T-cell (primary cell): ENCODE measurements at regions not wholly inside any gene's neighbourhood (a gene's known extent, or its start where the extent isn't known, plus 50 kb on each side); places are given as distances from the start of the nearest gene placed in this dataset.

Source experiments
- ATAC-seq, 4 experiments: fragments of 200-7000 bp in 3 of 4; fragments of 150-1000 bp in 1 of 4; cut with Tn5 transposase; replicated peaks in 1 of 4; 1 replicate in 3 of 4; 2 replicates in 1 of 4; pipeline ENCODE4 v1.10.0; 2021; ENCODE audit warnings: moderate library complexity in 3 of 4, mild to moderate bottlenecking in 2 of 4, moderate number of reproducible peaks in 1 of 4
- CTCF ChIA-PET, 2 donors: fragments of 300-600 bp; sonication (Branson Sonifier 250); formaldehyde crosslinking; loops; one replicate each; lab custom pipeline; 2022; ENCODE audit warnings: antibody characterized with exemption in 2 of 2; lab: Charles Lee
- POLR2A ChIA-PET, 2 donors: fragments of 300-600 bp; sonication (Branson Sonifier 250); formaldehyde crosslinking; loops; one replicate each; lab custom pipeline; 2022; ENCODE audit warnings: antibody characterized with exemption in 2 of 2; lab: Charles Lee
- DNase-seq, 35 experiments: peaks; one replicate each; pipeline versions ENCODE4 v3.0.0 to v3.0.0-alpha.2; 2013 to 2023
- H3K27ac ChIP-seq: one replicate; pipeline ENCODE4 v1.5.1; 2013; ENCODE audit warnings: low read length
- H3K27me3 ChIP-seq, 2 experiments: replicated peaks in 1 of 2; 1 replicate in 1 of 2; 2 replicates in 1 of 2; pipeline versions ENCODE4 v1.6.1 to v1.7.0; 2013; ENCODE audit warnings: low read length in 1 of 2, mixed read lengths in 1 of 2; ENCODE audit not compliant: control insufficient read depth in 2 of 2, insufficient read depth in 2 of 2; ENCODE audit errors: extremely low read depth in 1 of 2
- H3K36me3 ChIP-seq, 2 donors: 1 replicate in 1 of 2; 2 replicates in 1 of 2; pipeline versions ENCODE4 v1.6.1 to v1.7.0; 2013; ENCODE audit warnings: low read length in 1 of 2; ENCODE audit not compliant: control insufficient read depth in 2 of 2, insufficient read depth in 1 of 2; ENCODE audit errors: extremely low read depth in 1 of 2
- H3K4me1 ChIP-seq, 2 experiments: 1 replicate in 1 of 2; 2 replicates in 1 of 2; pipeline versions ENCODE4 v1.6.1 to v1.7.0; 2013; ENCODE audit warnings: low read length in 2 of 2, mixed read lengths in 1 of 2; ENCODE audit not compliant: insufficient read depth in 2 of 2, control insufficient read depth in 1 of 2; ENCODE audit errors: extremely low read depth in 1 of 2
- H3K4me3 ChIP-seq, 2 donors: 1 replicate in 1 of 2; 2 replicates in 1 of 2; pipeline versions ENCODE4 v1.5.1 to v1.7.0; 2013; ENCODE audit warnings: mild to moderate bottlenecking in 2 of 2, low read length in 1 of 2, moderate library complexity in 1 of 2; ENCODE audit not compliant: control insufficient read depth in 1 of 2; ENCODE audit errors: extremely low read depth in 1 of 2
- H3K9me3 ChIP-seq: 2 replicates; pipeline ENCODE4 v1.7.0; 2013
- H3K27ac Mint-ChIP-seq, 2 donors: one replicate each; pipeline ENCODE4 v1.8.0; 2020 to 2021; ENCODE audit warnings: mild to moderate bottlenecking in 2 of 2, mixed read lengths in 2 of 2
- H3K27me3 Mint-ChIP-seq, 2 donors: one replicate each; pipeline ENCODE4 v1.8.0; 2021 to 2022; ENCODE audit warnings: mixed read lengths in 2 of 2
- H3K36me3 Mint-ChIP-seq: one replicate; pipeline ENCODE4 v1.8.0; 2021; ENCODE audit warnings: mixed read lengths
- H3K4me1 Mint-ChIP-seq, 3 donors: one replicate each; pipeline ENCODE4 v1.8.0; 2020 to 2022; ENCODE audit warnings: mixed read lengths in 3 of 3, mild to moderate bottlenecking in 1 of 3
- H3K4me3 Mint-ChIP-seq, 3 donors: one replicate each; pipeline ENCODE4 v1.8.0; 2020 to 2022; ENCODE audit warnings: mild to moderate bottlenecking in 3 of 3, mixed read lengths in 3 of 3, moderate library complexity in 3 of 3
- H3K9me3 Mint-ChIP-seq, 3 donors: one replicate each; pipeline ENCODE4 v1.8.0; 2020 to 2022; ENCODE audit warnings: mixed read lengths in 3 of 3
- WGBS: methylation state at CpG from one replicate; pipeline ENCODE4 v1.1.5; 2013; ENCODE audit warnings: missing lambda C conversion rate; ENCODE audit not compliant: insufficient coverage; 5-methylcytosine and 5-hydroxymethylcytosine counted together

DNA sequence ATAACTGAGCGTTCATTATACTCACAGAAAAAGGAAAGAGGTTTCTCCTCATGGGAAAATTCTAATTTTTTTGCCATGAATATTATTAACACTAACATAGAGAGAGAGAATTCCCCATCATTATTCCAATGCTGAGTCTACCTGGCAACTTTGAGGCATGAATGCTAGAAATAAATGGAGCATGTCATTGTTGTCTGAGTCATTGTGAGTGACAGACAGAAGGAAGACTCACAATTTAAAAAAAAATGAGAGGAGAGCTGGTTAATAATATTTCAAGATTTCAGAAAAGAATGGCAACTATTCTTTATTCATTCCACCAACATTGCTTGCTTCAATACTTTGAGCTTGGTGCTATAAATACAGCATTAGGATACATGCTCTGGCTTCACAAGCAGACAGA lies 170.4 kb upstream of the HS3ST1 start:
- no peak overlapping the region for H3K4me3 ChIP-seq
- no peaks in the 10 kb centered on the region for H3K36me3 Mint-ChIP-seq
- H3K4me1 Mint-ChIP-seq: peaks cover 0 to 5% (median 1%) of the 10 kb centered on the region in 3 donors
- no peak overlapping the region for H3K27ac Mint-ChIP-seq
- H3K27me3 Mint-ChIP-seq: peaks cover 0 to 4% of the 10 kb centered on the region in 2 donors
- no peaks in the 10 kb centered on the region for H3K4me1 ChIP-seq
- POLR2A ChIA-PET: no interaction called here
- no peak overlapping the region for H3K4me3 Mint-ChIP-seq
- H3K27me3 ChIP-seq: no peaks in the 10 kb centered on the region
- H3K36me3 ChIP-seq: no peaks in the 10 kb centered on the region
- no CpG with 5 or more reads among the region's 1 CpG for WGBS
- DNase-seq (no peak), ATAC-seq (no peak)
- H3K9me3 Mint-ChIP-seq: no peaks in the 10 kb centered on the region
- CTCF ChIA-PET: no interaction called here
- no peak overlapping the region for H3K27ac ChIP-seq
- H3K9me3 ChIP-seq: no peaks in the 10 kb centered on the region

DNA sequence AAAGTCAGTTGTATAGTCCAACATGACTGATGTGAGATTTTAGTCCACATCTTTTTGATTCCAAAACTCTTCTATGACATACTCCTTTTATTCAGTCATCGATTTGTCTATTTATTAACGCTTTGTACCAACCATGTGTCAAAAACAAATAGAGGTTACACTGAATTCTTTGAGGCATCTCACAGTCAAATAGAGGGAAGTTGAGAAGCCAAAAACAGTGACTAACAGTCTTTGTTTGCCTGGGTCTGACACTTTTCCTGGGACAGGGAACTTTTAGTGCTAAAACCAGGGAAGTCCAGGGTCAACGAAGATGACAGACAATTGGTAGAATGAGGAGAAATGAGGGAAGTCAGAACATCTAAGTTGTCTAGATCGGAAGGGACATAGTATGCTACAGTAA lies 169.9 kb upstream of the HS3ST1 start:
- Histone ChIP-seq H3K4me3 (no peak overlapping the region), H3K4me1 (no peaks in the 10 kb centered on the region), H3K9me3 (no peaks in the 10 kb centered on the region), H3K27me3 (no peaks in the 10 kb centered on the region), H3K36me3 (no peaks in the 10 kb centered on the region), H3K27ac (no peak overlapping the region)
- ChIA-PET CTCF (no interaction called here), POLR2A (no interaction called here)
- no peak for DNase-seq
- no peaks in the 10 kb centered on the region for H3K36me3 Mint-ChIP-seq
- 75% methylated on average over 2 of the region's 4 CpGs for WGBS
- H3K4me3 Mint-ChIP-seq: no peak overlapping the region
- no peak for ATAC-seq
- H3K27ac Mint-ChIP-seq: no peak overlapping the region
- peaks cover 0 to 5% (median 1%) of the 10 kb centered on the region in 3 donors for H3K4me1 Mint-ChIP-seq
- H3K9me3 Mint-ChIP-seq: no peaks in the 10 kb centered on the region
- H3K27me3 Mint-ChIP-seq: peaks cover 0 to 4% of the 10 kb centered on the region in 2 donors

DNA sequence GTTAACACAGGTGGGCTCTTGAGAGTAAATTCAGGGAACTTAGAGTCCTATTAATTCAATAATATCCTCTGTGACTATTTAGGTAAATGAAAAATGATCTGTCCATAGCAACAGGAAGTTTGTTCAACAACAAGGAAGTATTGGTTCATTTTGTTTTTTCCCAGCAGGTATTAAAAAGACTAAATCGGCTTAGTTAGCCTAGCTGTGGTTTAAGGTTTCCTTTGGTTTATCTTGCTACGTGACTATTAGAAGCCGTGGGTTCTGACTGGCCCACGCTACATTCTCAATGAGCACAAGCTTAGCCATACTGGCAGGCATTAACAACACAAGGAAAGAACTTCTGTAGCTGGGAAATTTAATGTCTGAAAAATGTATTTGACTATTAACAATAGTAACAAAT lies 168.8 kb upstream of the HS3ST1 start:
- H3K27ac ChIP-seq: no peak overlapping the region
- H3K36me3 ChIP-seq: no peaks in the 10 kb centered on the region
- Mint-ChIP-seq H3K27me3 (peaks cover 0 to 4% of the 10 kb centered on the region in 2 donors), H3K4me1 (peaks cover 0 to 5% (median 1%) of the 10 kb centered on the region in 3 donors), H3K36me3 (no peaks in the 10 kb centered on the region), H3K27ac (no peak overlapping the region), H3K4me3 (no peak overlapping the region), H3K9me3 (no peaks in the 10 kb centered on the region)
- no peaks in the 10 kb centered on the region for H3K4me1 ChIP-seq
- ChIA-PET POLR2A (no interaction called here), CTCF (no interaction called here)
- DNase-seq (no peak), ATAC-seq (no peak)
- H3K27me3 ChIP-seq: no peaks in the 10 kb centered on the region
- no CpG with 5 or more reads among the region's 4 CpGs for WGBS
- no peaks in the 10 kb centered on the region for H3K9me3 ChIP-seq
- no peak overlapping the region for H3K4me3 ChIP-seq

DNA sequence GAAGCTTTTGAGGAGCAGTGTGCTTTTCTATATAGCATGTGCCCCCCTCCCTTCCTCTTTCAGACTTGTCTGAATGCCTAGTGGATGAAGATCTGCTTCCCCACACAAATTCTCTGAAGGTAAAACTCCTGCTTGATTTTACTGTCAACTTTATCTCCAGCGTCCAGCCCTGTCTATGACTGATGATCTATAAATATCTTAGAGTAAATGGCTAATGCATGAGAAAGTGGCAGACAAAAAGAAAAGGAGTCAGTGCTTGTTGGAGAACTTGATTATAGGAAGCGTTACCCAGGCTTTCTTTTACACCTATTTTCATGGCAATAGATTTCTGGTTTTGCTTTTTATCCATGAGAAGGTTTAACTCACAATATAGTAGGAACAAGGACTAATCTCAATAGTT lies 168.3 kb upstream of the HS3ST1 start:
- H3K4me1 Mint-ChIP-seq: peaks cover 0 to 5% (median 1%) of the 10 kb centered on the region in 3 donors
- peaks cover 0 to 4% of the 10 kb centered on the region in 2 donors for H3K27me3 Mint-ChIP-seq
- H3K27ac Mint-ChIP-seq: no peak overlapping the region
- no peaks in the 10 kb centered on the region for H3K36me3 Mint-ChIP-seq
- no peaks in the 10 kb centered on the region for H3K9me3 Mint-ChIP-seq
- H3K4me1 ChIP-seq: no peaks in the 10 kb centered on the region
- H3K27ac ChIP-seq: no peak overlapping the region
- no CpG with 5 or more reads among the region's 2 CpGs for WGBS
- no peak overlapping the region for H3K4me3 Mint-ChIP-seq
- no peaks in the 10 kb centered on the region for H3K9me3 ChIP-seq
- DNase-seq (no peak), ATAC-seq (no peak)
- H3K27me3 ChIP-seq: no peaks in the 10 kb centered on the region
- CTCF ChIA-PET: no interaction called here
- no peak overlapping the region for H3K4me3 ChIP-seq
- no peaks in the 10 kb centered on the region for H3K36me3 ChIP-seq
- POLR2A ChIA-PET: no interaction called here

DNA sequence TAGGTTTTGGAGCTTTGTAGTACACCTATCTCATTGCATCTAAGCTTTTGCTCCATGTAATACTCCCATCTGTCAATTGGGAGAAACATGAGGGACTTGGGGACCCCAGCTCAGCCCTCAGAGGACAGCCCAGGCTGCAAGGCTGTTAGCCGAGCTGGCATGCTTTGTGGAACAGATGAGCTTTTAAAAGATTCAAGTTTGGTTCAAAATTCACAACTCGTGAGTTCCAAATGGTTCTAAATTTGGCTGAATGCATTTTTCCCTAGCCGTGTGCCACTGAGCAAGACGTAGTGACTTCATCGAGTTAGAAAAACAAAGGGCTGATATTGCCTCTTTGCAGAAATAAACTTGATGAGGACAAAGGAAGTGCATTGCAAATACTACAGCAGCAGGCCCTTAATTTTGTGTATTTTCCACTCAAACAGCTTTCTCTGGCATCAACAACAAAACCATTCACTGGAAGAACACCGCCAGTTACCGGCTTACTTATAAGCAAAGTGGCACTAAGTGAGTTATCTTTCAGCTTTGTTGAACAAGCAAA lies 165.0 kb upstream of the HS3ST1 start:
- Mint-ChIP-seq H3K4me3 (no peak overlapping the region), H3K36me3 (no peaks in the 10 kb centered on the region), H3K27ac (no peak overlapping the region), H3K4me1 (peaks cover 0 to 5% (median 1%) of the 10 kb centered on the region in 3 donors), H3K9me3 (no peaks in the 10 kb centered on the region), H3K27me3 (no peaks in the 10 kb centered on the region)
- DNase-seq (no peak), ATAC-seq (no peak)
- Histone ChIP-seq H3K4me1 (no peaks in the 10 kb centered on the region), H3K36me3 (no peaks in the 10 kb centered on the region), H3K27me3 (no peaks in the 10 kb centered on the region), H3K27ac (no peak overlapping the region), H3K9me3 (no peaks in the 10 kb centered on the region), H3K4me3 (no peak overlapping the region)
- WGBS: 92% methylated on average over 5 of the region's 7 CpGs
- POLR2A ChIA-PET: no interaction called here
- CTCF ChIA-PET: no interaction called here

DNA sequence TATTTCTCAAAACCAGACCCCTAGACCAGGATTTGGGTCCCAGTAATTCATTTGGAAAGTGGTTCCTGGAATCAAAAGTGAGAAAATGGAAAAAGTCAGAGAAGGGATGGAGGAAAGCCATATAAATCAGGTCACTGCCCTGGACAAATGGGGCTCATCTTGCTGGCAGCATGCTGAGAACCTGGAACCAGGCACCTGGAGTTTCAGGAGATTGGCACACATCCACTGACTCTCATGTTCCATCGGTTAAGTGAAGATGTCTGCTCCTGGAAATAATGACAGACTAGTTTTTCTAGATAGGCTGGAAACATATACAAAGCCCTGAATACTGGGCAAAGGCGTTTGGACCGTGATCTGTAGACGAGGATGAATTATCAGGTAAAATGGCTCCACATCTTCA lies 163.6 kb upstream of the HS3ST1 start:
- H3K27me3 Mint-ChIP-seq: no peaks in the 10 kb centered on the region
- no peak for ATAC-seq
- Histone ChIP-seq H3K4me1 (no peaks in the 10 kb centered on the region), H3K4me3 (no peak overlapping the region), H3K36me3 (no peaks in the 10 kb centered on the region), H3K27me3 (no peaks in the 10 kb centered on the region), H3K9me3 (no peaks in the 10 kb centered on the region), H3K27ac (no peak overlapping the region)
- no peaks in the 10 kb centered on the region for H3K4me1 Mint-ChIP-seq
- H3K4me3 Mint-ChIP-seq: no peak overlapping the region
- no peaks in the 10 kb centered on the region for H3K9me3 Mint-ChIP-seq
- no peaks in the 10 kb centered on the region for H3K36me3 Mint-ChIP-seq
- H3K27ac Mint-ChIP-seq: no peak overlapping the region
- DNase-seq: no peak
- CTCF ChIA-PET: no interaction called here
- WGBS: 100% methylated on average over 3 of the region's 4 CpGs
- POLR2A ChIA-PET: no interaction called here

DNA sequence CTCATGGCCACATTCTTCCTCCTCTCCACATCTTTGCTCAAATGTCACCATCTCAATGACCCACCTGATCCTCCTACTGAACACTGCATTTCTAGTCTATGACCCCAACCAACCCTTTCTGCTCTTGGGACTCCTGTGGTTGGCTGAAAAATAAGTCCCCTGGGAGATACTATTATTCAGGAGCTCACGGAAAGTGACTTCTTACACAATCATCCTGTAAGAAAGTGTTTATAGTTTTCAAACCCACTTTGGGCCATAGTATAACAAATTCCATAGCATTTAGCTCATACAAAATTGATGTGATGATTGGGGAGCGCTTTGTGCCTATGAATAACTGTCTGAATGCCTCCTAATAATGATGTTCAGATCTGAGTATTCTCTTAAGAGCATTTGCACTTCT lies 161.4 kb upstream of the HS3ST1 start:
- whole genome bisulfite sequencing: no CpG with 5 or more reads among the region's 2 CpGs
- no peak overlapping the region for H3K4me3 Mint-ChIP-seq
- ChIA-PET POLR2A (no interaction called here), CTCF (no interaction called here)
- H3K4me1 Mint-ChIP-seq: no peaks in the 10 kb centered on the region
- no peaks in the 10 kb centered on the region for H3K36me3 Mint-ChIP-seq
- Histone ChIP-seq H3K9me3 (no peaks in the 10 kb centered on the region), H3K27ac (no peak overlapping the region), H3K27me3 (no peaks in the 10 kb centered on the region), H3K36me3 (no peaks in the 10 kb centered on the region), H3K4me1 (no peaks in the 10 kb centered on the region), H3K4me3 (no peak overlapping the region)
- H3K27me3 Mint-ChIP-seq: no peaks in the 10 kb centered on the region
- no peaks in the 10 kb centered on the region for H3K9me3 Mint-ChIP-seq
- no peak for DNase-seq
- no peak for ATAC-seq
- H3K27ac Mint-ChIP-seq: no peak overlapping the region
